ENCODE measurements at regions not wholly inside any gene's neighbourhood (a gene's known extent, or its start where the extent isn't known, plus 50 kb on each side); places are given as distances from the start of the nearest gene placed in this dataset.
A peak's percentile ranks its signal among the peaks of the same experiment; 100 is the strongest.
"Not testable (repeated sequence)": the region's sequence is repeated elsewhere in the genome, so short reads cannot be mapped to it uniquely, and the experiment has no call there.

DNA sequence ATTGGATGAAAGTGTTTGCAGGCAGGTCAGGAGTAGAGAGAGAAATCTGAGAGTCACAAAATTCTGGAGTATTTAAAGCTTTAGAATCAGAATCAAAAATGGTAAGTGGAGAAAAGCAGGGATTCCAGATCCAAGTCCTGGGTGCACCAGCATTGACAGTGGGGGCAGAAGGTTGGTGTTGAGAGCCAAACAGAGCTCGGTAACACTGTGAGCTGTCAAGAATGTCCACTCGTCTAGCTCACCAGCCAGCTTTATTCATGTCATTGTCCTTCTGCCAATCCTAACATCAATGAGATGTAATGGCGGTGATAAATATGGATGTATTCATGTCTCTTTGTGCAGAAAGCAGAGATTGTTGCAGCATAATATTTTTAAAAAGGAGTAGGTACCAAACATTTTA is 128.8 kb downstream of the KLF6 start:
- H3K4me3 ChIP-seq (ENCODE audit: low read depth, low read length), result no peak overlapping the region
- TF ChIP-seq, protein P1, sequence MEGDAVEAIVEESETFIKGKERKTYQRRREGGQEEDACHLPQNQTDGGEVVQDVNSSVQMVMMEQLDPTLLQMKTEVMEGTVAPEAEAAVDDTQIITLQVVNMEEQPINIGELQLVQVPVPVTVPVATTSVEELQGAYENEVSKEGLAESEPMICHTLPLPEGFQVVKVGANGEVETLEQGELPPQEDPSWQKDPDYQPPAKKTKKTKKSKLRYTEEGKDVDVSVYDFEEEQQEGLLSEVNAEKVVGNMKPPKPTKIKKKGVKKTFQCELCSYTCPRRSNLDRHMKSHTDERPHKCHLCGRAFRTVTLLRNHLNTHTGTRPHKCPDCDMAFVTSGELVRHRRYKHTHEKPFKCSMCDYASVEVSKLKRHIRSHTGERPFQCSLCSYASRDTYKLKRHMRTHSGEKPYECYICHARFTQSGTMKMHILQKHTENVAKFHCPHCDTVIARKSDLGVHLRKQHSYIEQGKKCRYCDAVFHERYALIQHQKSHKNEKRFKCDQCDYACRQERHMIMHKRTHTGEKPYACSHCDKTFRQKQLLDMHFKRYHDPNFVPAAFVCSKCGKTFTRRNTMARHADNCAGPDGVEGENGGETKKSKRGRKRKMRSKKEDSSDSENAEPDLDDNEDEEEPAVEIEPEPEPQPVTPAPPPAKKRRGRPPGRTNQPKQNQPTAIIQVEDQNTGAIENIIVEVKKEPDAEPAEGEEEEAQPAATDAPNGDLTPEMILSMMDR (IDR thresholded peaks at IDR 0.05; ENCODE audit: insufficient read depth, low read depth, low read length), result no peak
- DNase-seq (ENCODE audit: low read depth), result no peak

DNA sequence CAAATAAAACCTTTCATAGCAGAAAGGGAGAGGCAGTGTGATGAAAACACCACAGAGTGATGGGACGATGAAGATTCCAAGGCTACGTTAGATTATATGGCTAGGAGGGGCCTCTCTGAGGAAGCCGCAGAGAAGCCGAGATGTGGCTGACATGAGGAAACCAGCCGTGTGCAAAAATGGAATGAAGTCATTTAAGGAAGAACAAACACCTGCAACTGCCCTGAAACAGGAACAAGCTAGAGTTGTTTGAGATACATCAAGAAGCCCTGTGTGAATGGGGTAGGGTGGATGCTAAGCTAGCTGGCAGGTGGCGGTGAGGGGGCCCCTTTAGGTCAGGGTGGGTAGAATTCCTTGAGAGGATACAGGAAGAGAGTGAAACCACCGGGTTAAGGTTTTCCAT is 129.5 kb downstream of the KLF6 start:
- no peak for DNase-seq (ENCODE audit: low read depth)
- H3K4me3 ChIP-seq (ENCODE audit: low read depth, low read length), result no peak overlapping the region
- TF ChIP-seq, protein P1 (IDR thresholded peaks at IDR 0.05; ENCODE audit: insufficient read depth, low read depth, low read length), result no peak

DNA sequence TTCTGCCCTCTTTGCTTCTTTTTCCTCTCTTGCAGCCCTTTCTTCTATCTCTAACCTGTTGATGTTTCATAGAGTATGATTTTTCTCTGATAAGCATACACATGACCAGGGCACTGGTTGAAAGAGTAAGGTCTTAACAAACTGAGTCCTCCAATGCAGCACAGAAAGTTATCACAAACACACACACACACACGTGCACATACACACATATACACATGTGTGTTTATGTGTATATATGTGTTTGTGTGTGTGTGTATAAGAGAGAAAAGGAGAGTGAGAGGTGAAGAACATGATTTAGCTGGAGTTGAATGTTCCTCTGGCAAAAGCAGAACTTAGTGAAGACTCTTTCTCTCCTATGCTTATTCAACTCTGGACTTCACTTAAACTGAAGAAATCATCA is 130.0 kb downstream of the KLF6 start:
- DNase-seq (ENCODE audit: low read depth), result no peak
- H3K4me3 ChIP-seq (ENCODE audit: low read depth, low read length), result no peak overlapping the region
- TF ChIP-seq, protein P1 (IDR thresholded peaks at IDR 0.05; ENCODE audit: insufficient read depth, low read depth, low read length), result no peak

DNA sequence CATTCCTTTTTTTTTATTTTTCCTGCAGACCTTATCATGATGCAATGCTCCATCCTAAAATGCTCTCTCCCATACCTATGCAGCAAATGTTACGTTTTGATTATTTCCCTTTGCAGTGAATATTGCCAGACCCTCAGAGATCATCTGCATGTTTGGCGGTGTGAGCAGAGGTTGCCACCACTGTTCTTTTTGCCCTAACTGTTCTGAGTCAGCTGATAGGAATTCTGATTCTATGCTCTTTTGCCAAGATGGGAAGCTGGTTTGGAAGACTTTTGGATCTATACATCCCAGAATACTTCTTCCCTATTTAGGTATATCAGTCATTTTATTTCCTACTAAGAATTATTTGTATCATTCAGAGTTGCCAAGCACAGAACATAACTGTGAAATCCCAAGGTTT is 130.5 kb downstream of the KLF6 start:
- H3K4me3 ChIP-seq (ENCODE audit: low read depth, low read length), result no peak overlapping the region
- DNase-seq (ENCODE audit: low read depth), result peak; percentile 14
- TF ChIP-seq, protein P1 (IDR thresholded peaks at IDR 0.05; ENCODE audit: insufficient read depth, low read depth, low read length), result no peak

DNA sequence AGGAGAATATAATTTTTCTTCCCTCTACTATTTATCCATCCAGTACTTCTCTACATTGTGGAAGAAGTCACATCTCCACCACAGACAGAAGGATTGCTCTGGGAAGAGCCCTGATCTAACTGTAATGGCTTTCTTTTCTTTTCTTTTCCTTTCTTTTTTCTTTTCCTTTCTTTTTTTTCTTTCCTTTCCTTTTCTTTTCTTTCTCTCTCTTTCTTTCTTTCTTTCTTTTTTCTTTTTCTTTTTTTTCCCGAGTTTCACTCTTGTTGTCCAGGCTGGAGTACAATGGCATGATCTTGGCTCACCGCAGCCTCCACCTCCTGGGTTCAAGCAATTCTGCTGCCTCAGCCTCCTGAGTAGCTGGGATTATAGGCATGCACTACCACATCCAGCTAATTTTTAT is 131.7 kb downstream of the KLF6 start:
- H3K4me3 ChIP-seq (ENCODE audit: low read depth, low read length), result peak overlapping the region; percentile 44
- not testable (repeated sequence) for DNase-seq (ENCODE audit: low read depth)

DNA sequence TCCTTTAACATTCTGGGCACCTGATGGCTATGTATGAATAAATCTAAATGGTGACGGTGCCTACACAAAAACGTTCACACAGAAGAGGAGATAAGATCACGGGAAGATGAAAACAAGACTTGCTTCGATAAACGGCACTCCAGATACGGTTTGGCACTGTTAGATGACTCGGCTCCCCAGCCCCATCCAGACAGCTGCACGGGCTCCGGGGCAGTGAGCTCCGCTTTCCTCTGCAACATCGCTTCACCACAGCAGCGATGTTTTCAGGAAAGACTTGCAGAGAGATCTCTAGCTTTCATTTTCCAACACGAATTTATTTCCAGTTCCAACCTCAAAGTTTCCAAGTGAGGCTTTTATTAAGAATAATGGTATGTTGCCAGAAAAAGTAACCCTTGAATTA is 132.1 kb downstream of the KLF6 start:
- peak overlapping the region; percentile 44 for H3K4me3 ChIP-seq (ENCODE audit: low read depth, low read length)
- DNase-seq (ENCODE audit: low read depth), result peak; percentile 45

DNA sequence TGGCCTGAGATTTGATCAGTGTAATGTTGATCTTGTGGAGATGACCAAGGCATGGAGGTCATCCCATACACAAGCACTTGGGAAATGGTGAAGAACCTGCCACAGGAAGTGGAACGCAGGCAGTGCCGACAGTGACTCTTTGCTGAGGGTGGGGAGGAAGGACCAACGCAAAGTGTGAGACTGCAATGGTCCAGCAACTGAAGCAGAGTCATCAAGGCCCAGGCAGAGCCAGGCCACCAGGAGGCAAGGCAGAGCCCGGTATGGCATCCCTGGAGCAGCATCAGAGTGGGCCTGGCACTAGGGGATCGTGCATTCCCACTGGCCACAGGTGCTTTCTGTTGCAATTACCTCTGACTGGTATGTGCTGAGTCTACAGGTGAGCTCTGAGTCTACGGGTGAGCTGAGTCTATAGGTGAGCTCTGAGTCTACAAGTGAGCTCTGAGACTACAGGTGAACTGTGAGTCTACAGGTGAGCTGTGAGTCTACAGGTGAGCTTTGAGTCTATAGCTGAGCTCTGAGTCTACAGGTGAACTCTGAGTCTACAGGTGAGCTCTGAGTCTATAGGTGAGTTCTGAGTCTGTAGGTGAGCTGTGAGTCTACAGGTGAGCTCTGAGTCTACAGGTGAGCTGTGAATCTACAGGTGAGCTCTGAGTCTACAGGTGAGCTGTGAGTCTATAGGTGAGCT is 132.9 kb downstream of the KLF6 start:
- no peak overlapping the region for H3K4me3 ChIP-seq (ENCODE audit: low read depth, low read length)
- DNase-seq (ENCODE audit: low read depth), result no peak
- TF ChIP-seq, protein P1 (IDR thresholded peaks at IDR 0.05; ENCODE audit: insufficient read depth, low read depth, low read length), result no peak

More for the DNA sequence above, 132.1 kb downstream of the KLF6 start:
- TF ChIP-seq, protein P1 (IDR thresholded peaks at IDR 0.05; ENCODE audit: insufficient read depth, low read depth, low read length), result no peak

Measured in fibroblast of villous mesenchyme (primary cell).